GM12891 (cell line): ENCODE measurements at regions not wholly inside any gene's neighbourhood (a gene's known extent, or its start where the extent isn't known, plus 50 kb on each side); places are given as distances from the start of the nearest gene placed in this dataset.

ENCODE experiments used
- DNase-seq: peaks from one replicate; pipeline ENCODE4 v3.0.0; 2011; ENCODE audit warnings: low spot score; ENCODE audit not compliant: insufficient read length
- FAIRE-seq: peaks from 2 replicates; lab custom pipeline; 2011; peaks lifted over from hg19 to GRCh38; lab: Jason Lieb, UNC
- PAX5 ChIP-seq: IDR thresholded peaks from 2 replicates; pipeline ENCODE4 v1.6.1; 2011; ENCODE audit warnings: low read length, moderate library complexity, mild to moderate bottlenecking; ENCODE audit not compliant: insufficient read depth, severe bottlenecking
- POLR2A ChIP-seq: IDR thresholded peaks from 2 replicates; pipeline ENCODE4 v1.6.1; 2011; ENCODE audit warnings: low read depth, low read length, control low read depth
- POLR2AphosphoS5 ChIP-seq: IDR thresholded peaks from 2 replicates; pipeline ENCODE4 v1.6.1; 2011; ENCODE audit warnings: low read depth, low read length, control low read depth
- POU2F2 ChIP-seq: IDR thresholded peaks from 2 replicates; pipeline ENCODE4 v1.6.1; 2011; ENCODE audit warnings: low read depth, mild to moderate bottlenecking, control low read depth, low read length, moderate library complexity
- SPI1 ChIP-seq: IDR thresholded peaks from 2 replicates; pipeline ENCODE4 v1.6.1; 2011; ENCODE audit warnings: low read depth, low read length, control low read depth
- TAF1 ChIP-seq: IDR thresholded peaks from 2 replicates; pipeline ENCODE4 v1.6.1; 2011; ENCODE audit warnings: low read depth, low read length, control low read depth

- TF ChIP-seq PAX5 (no peak), SPI1 (no peak), POLR2AphosphoS5 (no peak), TAF1 (no peak), POU2F2 (no peak), POLR2A (no peak)
- FAIRE-seq (no peak), DNase-seq (no peak)
Measured at GRCh38 chr2:57869758-57870344, 176.8 kb upstream of the VRK2 start.

GRCh38 chr2:57876313-57876712 is 170.3 kb upstream of the VRK2 start:
- FAIRE-seq, result no peak
- TF ChIP-seq POU2F2 (no peak), POLR2A (no peak), SPI1 (no peak), TAF1 (no peak), PAX5 (no peak), POLR2AphosphoS5 (no peak)

GRCh38 chr2:57877811-57878170 is 168.8 kb upstream of the VRK2 start:
- no peak for DNase-seq
- no peak for FAIRE-seq
- TF ChIP-seq TAF1, result no peak
- no peak for TF ChIP-seq POU2F2
- TF ChIP-seq POLR2A, result no peak
- no peak for TF ChIP-seq SPI1
- TF ChIP-seq POLR2AphosphoS5, result no peak
- no peak for TF ChIP-seq PAX5

More at GRCh38 chr2:57876313-57876712, 170.3 kb upstream of the VRK2 start:
- no peak for DNase-seq

GRCh38 chr2:57878171-57878865 is 168.3 kb upstream of the VRK2 start:
- no peak for DNase-seq
- no peak for TF ChIP-seq PAX5
- TF ChIP-seq SPI1, result no peak
- FAIRE-seq, result no peak

GRCh38 chr2:57878866-57879210 is 167.8 kb upstream of the VRK2 start:
- FAIRE-seq (no peak), DNase-seq (no peak)
- TF ChIP-seq SPI1 (no peak), POU2F2 (no peak), PAX5 (no peak), POLR2A (no peak), TAF1 (no peak), POLR2AphosphoS5 (no peak)

- FAIRE-seq, result no peak
Measured at GRCh38 chr2:57880446-57880845, 166.2 kb upstream of the VRK2 start.

GRCh38 chr2:57880967-57881366 is 165.6 kb upstream of the VRK2 start:
- DNase-seq (no peak), FAIRE-seq (no peak)
- TF ChIP-seq SPI1 (no peak), PAX5 (no peak), POLR2A (no peak), POU2F2 (no peak), POLR2AphosphoS5 (no peak), TAF1 (no peak)

More at GRCh38 chr2:57880446-57880845, 166.2 kb upstream of the VRK2 start:
- no peak for DNase-seq
- TF ChIP-seq POU2F2, result no peak
- no peak for TF ChIP-seq TAF1
- no peak for TF ChIP-seq PAX5
- TF ChIP-seq POLR2AphosphoS5, result no peak
- TF ChIP-seq SPI1, result no peak
- no peak for TF ChIP-seq POLR2A

GRCh38 chr2:57881998-57882888 is 164.4 kb upstream of the VRK2 start:
- FAIRE-seq (no peak), DNase-seq (no peak)
- TF ChIP-seq PAX5, result no peak
- TF ChIP-seq POLR2A, result no peak
- no peak for TF ChIP-seq POU2F2
- no peak for TF ChIP-seq POLR2AphosphoS5
- TF ChIP-seq TAF1, result no peak
- no peak for TF ChIP-seq SPI1

GRCh38 chr2:57882895-57883515 is 163.6 kb upstream of the VRK2 start:
- TF ChIP-seq TAF1, result no peak
- no peak for TF ChIP-seq POLR2AphosphoS5
- TF ChIP-seq POU2F2, result no peak
- TF ChIP-seq POLR2A, result no peak
- TF ChIP-seq PAX5, result no peak
- no peak for TF ChIP-seq SPI1
- DNase-seq (no peak), FAIRE-seq (no peak)
